HG03039 (cell line): ENCODE measurements at regions not wholly inside any gene's neighbourhood (a gene's known extent, or its start where the extent isn't known, plus 50 kb on each side); places are given as distances from the start of the nearest gene placed in this dataset.

ENCODE experiments used
- ATAC-seq: cut with Tn5 transposase; IDR thresholded peaks from one replicate; pipeline ENCODE4 v1.9.1; 2021; ENCODE audit warnings: mild to moderate bottlenecking, moderate library complexity; ENCODE audit not compliant: unreplicated experiment

DNA sequence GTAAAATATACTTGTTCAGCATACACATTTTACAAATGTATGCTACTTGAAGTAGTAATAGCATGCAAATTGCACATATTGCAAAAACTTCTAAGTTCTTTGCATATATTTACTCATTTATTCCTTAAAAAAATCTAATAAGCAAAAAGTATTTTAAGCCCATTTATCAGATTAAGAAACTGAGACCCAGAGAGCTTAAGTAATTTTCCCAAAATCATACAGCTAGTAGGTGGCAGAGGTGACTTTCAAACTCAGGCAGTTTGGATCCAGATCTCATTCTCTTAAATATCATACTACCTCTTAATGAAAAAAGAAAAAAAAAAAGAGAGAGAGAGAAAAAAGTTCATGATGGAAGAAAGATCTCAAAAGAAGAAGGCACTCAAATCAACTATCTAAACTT is 157.9 kb downstream of the RPS12 start:
- no peak for ATAC-seq

DNA sequence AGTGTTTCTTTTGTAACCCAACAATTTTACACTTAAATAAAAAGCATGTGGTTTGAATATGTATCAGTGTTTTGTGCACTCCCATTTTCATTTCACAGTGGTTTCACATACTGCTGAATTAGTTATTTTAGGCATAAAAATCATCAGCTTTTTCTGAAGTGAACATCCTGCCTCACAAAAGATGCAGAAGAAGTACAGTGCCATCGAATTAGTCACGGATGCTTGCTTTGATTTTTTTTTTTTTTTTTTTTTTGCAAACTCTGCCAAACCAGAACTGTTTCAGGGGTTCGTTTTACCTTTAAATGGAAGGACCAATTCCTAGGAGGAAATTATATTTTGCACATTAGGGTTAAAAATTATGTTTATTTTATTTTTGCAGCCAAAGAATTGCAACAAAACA is 158.6 kb downstream of the RPS12 start:
- ATAC-seq: no peak

- ATAC-seq: no peak
Observed at GRCh38 chr6:132973514-132973993, 159.2 kb downstream of the RPS12 start.

- no peak for ATAC-seq
Observed at GRCh38 chr6:132974122-132974521, 159.8 kb downstream of the RPS12 start.

GRCh38 chr6:132977413-132977812 is 163.0 kb downstream of the RPS12 start:
- ATAC-seq: no peak

GRCh38 chr6:132978685-132979084 is 164.3 kb downstream of the RPS12 start:
- ATAC-seq: no peak

- no peak for ATAC-seq
Observed at GRCh38 chr6:132993738-132994137, 179.4 kb downstream of the RPS12 start.

GRCh38 chr6:132995009-132995408 is 180.6 kb downstream of the RPS12 start:
- no peak for ATAC-seq

- no peak for ATAC-seq
Observed at GRCh38 chr6:132995432-132995831, 181.1 kb downstream of the RPS12 start.

DNA sequence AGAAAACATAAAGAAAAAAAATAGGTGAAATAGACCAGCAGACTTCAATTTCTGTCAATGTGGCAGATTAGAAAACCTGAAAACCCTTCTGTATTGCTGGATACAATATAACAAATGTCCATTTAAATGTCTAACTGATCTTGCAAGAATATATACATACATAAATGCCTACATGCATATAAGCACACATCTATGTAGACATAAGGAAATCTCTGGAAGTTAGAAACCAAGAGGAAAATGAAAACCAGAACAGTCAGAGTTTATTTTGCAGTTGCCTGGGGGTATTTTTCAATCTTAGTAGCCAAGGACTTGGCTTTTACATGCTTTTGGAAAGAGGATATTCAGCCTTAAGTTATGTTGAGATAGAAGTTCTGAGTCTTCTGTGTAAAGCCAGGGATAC is 184.0 kb downstream of the RPS12 start:
- no peak for ATAC-seq

GRCh38 chr6:133001040-133001565 is 186.7 kb downstream of the RPS12 start:
- ATAC-seq: no peak

GRCh38 chr6:133004304-133004884 is 190.0 kb downstream of the RPS12 start:
- ATAC-seq: no peak

GRCh38 chr6:133012774-133013173 is 198.4 kb downstream of the RPS12 start:
- ATAC-seq: no peak

- ATAC-seq: no peak
Observed at GRCh38 chr6:133016631-133017030, 202.3 kb downstream of the RPS12 start.

GRCh38 chr6:133017581-133017980 is 203.2 kb downstream of the RPS12 start:
- no peak for ATAC-seq

GRCh38 chr6:133026705-133027104 is 212.3 kb downstream of the RPS12 start:
- ATAC-seq: no peak

- ATAC-seq: no peak
Observed at GRCh38 chr6:133033263-133033662, 207.9 kb upstream of the EYA4 start.

GRCh38 chr6:133034509-133035206 is 206.5 kb upstream of the EYA4 start:
- ATAC-seq: no peak

- no peak for ATAC-seq
Observed at GRCh38 chr6:133040094-133040802, 200.9 kb upstream of the EYA4 start.

DNA sequence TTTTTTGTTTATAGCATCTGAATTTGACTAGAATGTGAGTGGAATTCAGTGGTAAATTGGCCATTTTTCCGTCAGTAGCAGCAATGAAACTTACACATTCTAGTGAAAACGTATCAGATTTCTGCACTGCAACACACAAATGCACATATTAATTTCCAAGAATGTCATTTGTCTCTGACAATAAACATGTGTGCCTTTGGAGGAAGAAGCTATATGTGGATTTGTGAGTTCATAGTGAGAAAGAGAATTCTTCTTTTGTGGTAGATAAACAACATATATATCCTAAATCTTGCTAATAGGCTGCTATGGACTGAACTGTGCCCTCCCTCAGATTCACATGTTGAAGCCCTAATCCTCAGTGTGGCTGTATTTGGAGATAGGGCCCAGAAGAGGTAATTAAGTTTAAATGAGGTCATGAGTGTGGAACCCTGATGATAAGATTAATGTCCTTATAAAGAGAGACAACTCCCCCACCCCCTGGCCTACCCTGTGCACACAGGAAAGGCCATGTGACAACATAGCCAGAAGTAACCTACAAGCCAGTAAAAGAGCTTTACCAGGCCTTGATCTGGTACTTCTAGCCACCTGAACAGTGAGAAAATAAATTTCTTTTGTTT is 200.2 kb upstream of the EYA4 start:
- no peak for ATAC-seq

GRCh38 chr6:133042550-133043120 is 198.5 kb upstream of the EYA4 start:
- no peak for ATAC-seq
